OCI-LY3 (cell line): ENCODE measurements at regions not wholly inside any gene's neighbourhood (a gene's known extent, or its start where the extent isn't known, plus 50 kb on each side); places are given as distances from the start of the nearest gene placed in this dataset.

Source experiments
- EZH2phosphoT487 ChIP-seq: fragments of 200-600 bp; shearing (Covaris generic); IDR thresholded peaks from 2 replicates; pipeline ENCODE4 v1.6.1; 2018; ENCODE audit warnings: antibody characterized with exemption, mixed run types, low read depth
- TF ChIP-seq, protein P1 (sequence below): fragments of 200-600, 300-600 bp; sonication (generic); IDR thresholded peaks from 2 replicates; pipeline ENCODE4 v1.5.1; 2014; ENCODE audit warnings: antibody characterized with exemption, low read length, low read depth

DNA sequence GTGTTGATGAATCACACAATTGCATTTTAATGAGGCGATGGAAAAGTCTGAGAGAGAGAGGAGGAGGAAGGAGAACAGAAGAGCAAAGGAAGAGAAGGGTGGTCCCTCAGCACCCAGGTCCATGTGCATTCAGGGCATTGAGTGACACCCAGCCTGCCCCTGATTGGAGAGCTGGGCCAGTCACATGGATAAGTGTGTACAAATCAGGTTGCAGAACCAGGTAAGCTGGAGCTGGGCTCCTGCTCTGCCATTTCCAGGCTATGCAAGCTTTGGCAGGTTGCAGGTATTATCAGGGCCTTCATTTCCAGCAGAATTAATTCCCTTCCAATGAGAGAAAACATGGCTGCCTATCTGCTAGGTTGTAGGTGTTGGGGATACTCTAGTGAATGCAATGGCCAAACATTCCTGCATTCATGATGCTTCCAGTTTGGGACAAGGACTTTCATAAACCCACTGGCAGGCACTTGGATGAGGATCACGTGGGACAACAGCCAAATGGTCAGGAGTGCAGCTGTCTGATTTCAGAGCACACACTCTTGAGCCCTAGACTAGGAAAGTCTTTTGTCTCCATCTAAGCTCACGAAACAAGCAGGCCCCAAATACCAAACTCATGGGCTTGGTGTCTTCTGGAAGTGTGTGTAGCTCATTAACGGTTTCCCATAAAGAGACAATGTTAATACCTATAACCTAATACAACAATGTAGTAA, 577.9 kb upstream of the CDH5 start:
- TF ChIP-seq, protein P1, sequence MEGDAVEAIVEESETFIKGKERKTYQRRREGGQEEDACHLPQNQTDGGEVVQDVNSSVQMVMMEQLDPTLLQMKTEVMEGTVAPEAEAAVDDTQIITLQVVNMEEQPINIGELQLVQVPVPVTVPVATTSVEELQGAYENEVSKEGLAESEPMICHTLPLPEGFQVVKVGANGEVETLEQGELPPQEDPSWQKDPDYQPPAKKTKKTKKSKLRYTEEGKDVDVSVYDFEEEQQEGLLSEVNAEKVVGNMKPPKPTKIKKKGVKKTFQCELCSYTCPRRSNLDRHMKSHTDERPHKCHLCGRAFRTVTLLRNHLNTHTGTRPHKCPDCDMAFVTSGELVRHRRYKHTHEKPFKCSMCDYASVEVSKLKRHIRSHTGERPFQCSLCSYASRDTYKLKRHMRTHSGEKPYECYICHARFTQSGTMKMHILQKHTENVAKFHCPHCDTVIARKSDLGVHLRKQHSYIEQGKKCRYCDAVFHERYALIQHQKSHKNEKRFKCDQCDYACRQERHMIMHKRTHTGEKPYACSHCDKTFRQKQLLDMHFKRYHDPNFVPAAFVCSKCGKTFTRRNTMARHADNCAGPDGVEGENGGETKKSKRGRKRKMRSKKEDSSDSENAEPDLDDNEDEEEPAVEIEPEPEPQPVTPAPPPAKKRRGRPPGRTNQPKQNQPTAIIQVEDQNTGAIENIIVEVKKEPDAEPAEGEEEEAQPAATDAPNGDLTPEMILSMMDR = no peak
- TF ChIP-seq EZH2phosphoT487 = no peak
